ENCODE measurements at regions not wholly inside any gene's neighbourhood (a gene's known extent, or its start where the extent isn't known, plus 50 kb on each side); places are given as distances from the start of the nearest gene placed in this dataset.

DNA sequence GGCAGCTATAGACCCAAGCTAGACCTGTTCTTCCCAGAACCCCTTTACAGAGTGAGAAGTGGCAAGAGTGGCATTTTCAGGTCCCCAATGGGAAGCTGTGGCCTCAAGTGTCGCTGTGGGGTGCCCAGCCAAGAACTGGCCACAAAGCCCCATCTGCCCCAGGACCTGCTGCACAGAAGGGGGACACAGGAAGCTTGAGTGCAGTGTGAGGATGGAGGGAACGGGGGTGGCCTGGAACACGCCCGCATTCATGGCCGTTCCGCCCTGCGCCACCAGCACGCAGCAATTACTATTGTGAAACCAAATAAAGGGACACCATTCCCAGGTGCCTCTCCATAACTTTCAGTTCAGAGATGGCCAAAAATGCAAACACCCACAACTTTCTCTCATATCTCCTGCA is 237.6 kb upstream of the TCERG1L start:
- TF ChIP-seq POLR2A (IDR thresholded peaks at IDR 0.05; ENCODE audit: low read depth, low read length) (no peak), KLF5 (IDR thresholded peaks at IDR 0.05; ENCODE audit: partially characterized antibody) (no peak), CBFB (IDR thresholded peaks at IDR 0.05; ENCODE audit: low read depth) (no peak), CREB1 (IDR thresholded peaks at IDR 0.05; ENCODE audit: low read depth) (no peak), ZNF274 (IDR thresholded peaks at IDR 0.05; ENCODE audit: insufficient read depth, insufficient read length) (no peak), NBN (IDR thresholded peaks at IDR 0.05) (no peak), ZZZ3 (IDR thresholded peaks at IDR 0.05; ENCODE audit: control insufficient read depth, insufficient read length, low read depth) (no peak)
- TF ChIP-seq, protein P1, sequence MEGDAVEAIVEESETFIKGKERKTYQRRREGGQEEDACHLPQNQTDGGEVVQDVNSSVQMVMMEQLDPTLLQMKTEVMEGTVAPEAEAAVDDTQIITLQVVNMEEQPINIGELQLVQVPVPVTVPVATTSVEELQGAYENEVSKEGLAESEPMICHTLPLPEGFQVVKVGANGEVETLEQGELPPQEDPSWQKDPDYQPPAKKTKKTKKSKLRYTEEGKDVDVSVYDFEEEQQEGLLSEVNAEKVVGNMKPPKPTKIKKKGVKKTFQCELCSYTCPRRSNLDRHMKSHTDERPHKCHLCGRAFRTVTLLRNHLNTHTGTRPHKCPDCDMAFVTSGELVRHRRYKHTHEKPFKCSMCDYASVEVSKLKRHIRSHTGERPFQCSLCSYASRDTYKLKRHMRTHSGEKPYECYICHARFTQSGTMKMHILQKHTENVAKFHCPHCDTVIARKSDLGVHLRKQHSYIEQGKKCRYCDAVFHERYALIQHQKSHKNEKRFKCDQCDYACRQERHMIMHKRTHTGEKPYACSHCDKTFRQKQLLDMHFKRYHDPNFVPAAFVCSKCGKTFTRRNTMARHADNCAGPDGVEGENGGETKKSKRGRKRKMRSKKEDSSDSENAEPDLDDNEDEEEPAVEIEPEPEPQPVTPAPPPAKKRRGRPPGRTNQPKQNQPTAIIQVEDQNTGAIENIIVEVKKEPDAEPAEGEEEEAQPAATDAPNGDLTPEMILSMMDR (IDR thresholded peaks at IDR 0.05 in 2 of 3, conservative IDR thresholded peaks at IDR 0.05 in 1 of 3; ENCODE audit: control insufficient read depth in 2 of 3, extremely low read depth in 1 of 3, insufficient read depth in 1 of 3, low read depth in 3 of 3, low read length in 3 of 3) = no peak
- TF ChIP-seq, protein P2, sequence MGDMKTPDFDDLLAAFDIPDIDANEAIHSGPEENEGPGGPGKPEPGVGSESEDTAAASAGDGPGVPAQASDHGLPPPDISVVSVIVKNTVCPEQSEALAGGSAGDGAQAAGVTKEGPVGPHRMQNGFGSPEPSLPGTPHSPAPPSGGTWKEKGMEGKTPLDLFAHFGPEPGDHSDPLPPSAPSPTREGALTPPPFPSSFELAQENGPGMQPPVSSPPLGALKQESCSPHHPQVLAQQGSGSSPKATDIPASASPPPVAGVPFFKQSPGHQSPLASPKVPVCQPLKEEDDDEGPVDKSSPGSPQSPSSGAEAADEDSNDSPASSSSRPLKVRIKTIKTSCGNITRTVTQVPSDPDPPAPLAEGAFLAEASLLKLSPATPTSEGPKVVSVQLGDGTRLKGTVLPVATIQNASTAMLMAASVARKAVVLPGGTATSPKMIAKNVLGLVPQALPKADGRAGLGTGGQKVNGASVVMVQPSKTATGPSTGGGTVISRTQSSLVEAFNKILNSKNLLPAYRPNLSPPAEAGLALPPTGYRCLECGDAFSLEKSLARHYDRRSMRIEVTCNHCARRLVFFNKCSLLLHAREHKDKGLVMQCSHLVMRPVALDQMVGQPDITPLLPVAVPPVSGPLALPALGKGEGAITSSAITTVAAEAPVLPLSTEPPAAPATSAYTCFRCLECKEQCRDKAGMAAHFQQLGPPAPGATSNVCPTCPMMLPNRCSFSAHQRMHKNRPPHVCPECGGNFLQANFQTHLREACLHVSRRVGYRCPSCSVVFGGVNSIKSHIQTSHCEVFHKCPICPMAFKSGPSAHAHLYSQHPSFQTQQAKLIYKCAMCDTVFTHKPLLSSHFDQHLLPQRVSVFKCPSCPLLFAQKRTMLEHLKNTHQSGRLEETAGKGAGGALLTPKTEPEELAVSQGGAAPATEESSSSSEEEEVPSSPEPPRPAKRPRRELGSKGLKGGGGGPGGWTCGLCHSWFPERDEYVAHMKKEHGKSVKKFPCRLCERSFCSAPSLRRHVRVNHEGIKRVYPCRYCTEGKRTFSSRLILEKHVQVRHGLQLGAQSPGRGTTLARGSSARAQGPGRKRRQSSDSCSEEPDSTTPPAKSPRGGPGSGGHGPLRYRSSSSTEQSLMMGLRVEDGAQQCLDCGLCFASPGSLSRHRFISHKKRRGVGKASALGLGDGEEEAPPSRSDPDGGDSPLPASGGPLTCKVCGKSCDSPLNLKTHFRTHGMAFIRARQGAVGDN (IDR thresholded peaks at IDR 0.05) = no peak
